ENCODE measurements at regions not wholly inside any gene's neighbourhood (a gene's known extent, or its start where the extent isn't known, plus 50 kb on each side); places are given as distances from the start of the nearest gene placed in this dataset.

GRCh38 chr4:119684463-119684862, 55.9 kb upstream of the PDE5A start:
- no peak for TF ChIP-seq POLR2A (IDR thresholded peaks at IDR 0.05)
- TF ChIP-seq, protein P1, sequence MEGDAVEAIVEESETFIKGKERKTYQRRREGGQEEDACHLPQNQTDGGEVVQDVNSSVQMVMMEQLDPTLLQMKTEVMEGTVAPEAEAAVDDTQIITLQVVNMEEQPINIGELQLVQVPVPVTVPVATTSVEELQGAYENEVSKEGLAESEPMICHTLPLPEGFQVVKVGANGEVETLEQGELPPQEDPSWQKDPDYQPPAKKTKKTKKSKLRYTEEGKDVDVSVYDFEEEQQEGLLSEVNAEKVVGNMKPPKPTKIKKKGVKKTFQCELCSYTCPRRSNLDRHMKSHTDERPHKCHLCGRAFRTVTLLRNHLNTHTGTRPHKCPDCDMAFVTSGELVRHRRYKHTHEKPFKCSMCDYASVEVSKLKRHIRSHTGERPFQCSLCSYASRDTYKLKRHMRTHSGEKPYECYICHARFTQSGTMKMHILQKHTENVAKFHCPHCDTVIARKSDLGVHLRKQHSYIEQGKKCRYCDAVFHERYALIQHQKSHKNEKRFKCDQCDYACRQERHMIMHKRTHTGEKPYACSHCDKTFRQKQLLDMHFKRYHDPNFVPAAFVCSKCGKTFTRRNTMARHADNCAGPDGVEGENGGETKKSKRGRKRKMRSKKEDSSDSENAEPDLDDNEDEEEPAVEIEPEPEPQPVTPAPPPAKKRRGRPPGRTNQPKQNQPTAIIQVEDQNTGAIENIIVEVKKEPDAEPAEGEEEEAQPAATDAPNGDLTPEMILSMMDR (IDR thresholded peaks at IDR 0.05) = no peak
- TF ChIP-seq EP300 (IDR thresholded peaks at IDR 0.05) = no peak
- TF ChIP-seq POLR2AphosphoS5 (IDR thresholded peaks at IDR 0.05) = no peak

Data from gastroesophageal sphincter (tissue), 3 donors.